GM20431 (cell line): ENCODE measurements at regions not wholly inside any gene's neighbourhood (a gene's known extent, or its start where the extent isn't known, plus 50 kb on each side); places are given as distances from the start of the nearest gene placed in this dataset.

ENCODE experiments used
- in situ Hi-C: fragments of 300-500 bp; cut with MseI, MboI; formaldehyde crosslinking; loops from one replicate; pipeline ENCODE4 v1.15.0; 2020; ENCODE audit warnings: low sequenced_read_pairs; ENCODE audit not compliant: unreplicated experiment

- in situ Hi-C loops: no loop called here
Measured at GRCh38 chr2:37851828-37852584, 73.1 kb upstream of the RMDN2 start.

- in situ Hi-C loops: no loop called here
Measured at GRCh38 chr2:37852585-37853014, 72.5 kb upstream of the RMDN2 start.

GRCh38 chr2:37854676-37855282, 70.3 kb upstream of the RMDN2 start:
- in situ Hi-C loops: no loop called here

DNA sequence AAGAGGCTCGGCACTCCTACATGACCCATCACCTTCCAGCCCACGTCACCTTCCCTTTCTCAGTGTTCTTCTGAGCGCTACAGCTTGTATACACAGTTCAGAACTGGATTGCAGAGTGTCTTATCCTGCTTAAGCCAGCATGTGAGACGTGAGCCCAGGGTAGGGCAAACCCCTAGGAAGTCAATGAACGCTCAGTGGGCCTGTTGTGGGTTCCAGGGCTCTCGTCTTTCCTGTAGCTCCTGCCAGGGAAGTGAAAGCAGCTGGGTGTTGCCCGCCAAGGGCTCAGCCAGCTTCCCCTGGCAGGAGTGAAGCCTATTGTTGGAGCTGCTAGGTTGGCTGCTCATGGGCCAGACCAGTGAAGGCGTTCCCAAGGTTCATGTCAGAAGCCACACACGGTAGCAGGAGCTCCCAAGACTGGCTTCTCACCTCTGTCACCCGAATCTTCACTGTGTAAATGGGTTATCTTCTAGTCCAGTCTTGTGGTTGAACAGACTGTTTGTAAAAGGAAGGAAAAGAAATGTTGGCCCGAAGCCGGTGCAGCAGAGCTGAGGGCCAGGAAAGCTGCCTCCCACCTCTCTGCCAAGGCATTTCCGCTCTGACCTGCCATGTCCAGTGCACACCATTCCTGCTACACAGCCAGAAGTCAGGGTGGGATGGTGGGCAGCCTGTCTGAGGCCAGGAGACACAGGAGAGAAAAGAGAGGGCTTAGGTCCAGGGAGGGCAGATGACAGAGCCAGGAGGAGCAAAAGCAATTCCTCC, 69.6 kb upstream of the RMDN2 start:
- in situ Hi-C loops: no loop called here

DNA sequence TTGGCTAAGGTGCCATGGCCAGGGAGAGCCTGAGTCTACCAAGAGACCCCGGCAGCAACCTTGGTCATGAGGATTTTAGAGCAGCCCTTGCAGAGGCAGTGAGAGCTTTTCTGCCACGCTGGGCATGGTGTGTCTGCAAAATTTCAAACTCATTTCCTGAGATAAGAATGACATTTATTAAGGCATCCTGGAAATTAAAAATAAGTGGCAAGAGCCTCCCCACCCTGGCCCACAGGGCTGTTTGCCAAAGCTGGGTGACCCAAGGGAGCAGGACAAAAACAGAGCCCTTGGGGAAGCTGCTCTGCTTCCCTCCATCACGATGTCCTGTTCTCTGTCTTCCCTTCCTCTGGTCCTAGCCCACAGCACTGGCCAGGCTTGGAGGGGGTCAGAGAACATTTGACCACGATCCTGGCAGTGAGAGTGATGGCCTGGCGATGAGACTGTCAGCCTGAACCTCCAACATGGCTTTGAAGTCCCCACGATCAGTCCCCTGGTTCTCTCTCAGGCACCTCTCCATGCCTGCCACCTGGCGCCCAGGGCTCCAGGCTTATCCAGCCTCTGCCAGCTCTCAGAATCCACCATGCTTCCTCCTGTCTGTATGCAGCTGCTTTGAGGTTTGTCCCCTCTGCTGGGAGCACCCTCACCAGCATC, 68.9 kb upstream of the RMDN2 start:
- in situ Hi-C loops: no loop called here

DNA sequence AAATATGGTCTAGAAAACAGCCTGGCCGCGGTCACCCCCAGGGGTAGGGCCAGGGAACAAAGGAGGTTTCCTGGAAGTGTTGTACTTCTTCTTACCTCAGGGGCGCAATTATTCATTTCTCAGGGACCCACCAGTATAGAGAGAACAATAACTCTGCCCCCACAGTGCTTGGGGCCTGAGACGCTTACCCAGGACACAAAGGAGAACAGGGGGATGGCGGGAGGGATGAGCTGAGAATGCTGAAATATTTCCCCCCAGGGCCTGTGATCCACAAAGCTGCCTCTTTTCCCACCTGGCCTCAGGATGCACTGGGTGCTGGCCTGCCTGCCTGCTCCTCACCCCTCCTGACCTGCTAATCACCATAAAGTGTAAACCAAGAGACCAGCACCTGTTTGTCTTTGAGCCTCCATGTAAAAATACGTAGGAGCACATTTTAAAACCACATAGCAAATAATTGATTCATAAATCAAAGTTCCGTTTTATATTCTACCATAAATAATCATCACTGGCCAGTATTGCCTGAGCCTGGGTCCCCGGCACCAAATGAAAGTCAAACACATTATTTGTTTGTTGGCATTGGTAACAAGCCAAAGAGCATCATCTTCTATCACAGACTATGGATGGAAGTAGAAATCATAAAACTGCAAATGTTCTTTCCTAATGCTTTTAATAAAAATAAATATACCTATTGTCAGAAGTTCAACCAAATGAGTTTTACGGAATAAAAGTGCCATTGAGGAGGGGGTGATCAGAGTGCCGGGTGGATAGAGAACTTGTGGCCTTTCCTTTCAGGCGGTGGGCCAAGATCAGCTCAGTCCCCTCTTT, 67.3 kb upstream of the RMDN2 start:
- in situ Hi-C loops: no loop called here

DNA sequence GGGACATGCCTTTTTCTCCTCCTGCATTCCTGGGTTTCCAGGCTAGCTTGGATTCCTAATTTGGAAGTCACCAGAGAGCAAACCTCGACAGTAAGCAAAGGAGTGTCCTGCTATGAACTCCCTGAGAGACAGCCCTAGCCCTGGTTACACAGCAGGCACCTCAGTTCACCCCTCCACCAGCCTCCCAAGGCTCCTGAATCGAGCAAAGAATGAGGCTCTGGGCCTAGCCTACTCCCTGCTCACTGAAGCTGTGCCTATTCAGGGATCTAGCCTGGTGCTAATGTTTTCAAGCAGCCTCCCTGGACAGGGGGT, 66.7 kb upstream of the RMDN2 start:
- in situ Hi-C loops: no loop called here

- in situ Hi-C loops: no loop called here
Measured at GRCh38 chr2:37858725-37859267, 66.3 kb upstream of the RMDN2 start.

DNA sequence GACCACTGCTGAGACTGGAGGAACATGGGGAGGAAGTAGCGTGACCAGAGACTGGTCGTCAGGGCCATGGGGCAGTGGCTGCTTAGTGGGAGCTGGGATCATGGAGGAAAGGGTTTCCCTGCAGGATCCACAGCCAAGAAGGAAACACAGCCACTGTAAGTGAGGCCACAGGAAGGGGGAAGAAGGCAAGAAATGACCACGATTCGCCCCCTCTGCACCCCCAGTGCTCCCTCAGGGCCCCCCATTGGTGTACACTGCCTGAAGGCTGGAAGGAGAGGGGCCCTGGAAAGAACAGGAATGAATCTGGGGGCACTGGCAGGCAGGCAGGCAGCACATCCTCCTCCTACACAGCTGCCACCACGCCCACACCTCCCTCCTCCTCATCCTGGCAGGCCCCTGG, 62.5 kb upstream of the RMDN2 start:
- in situ Hi-C loops: no loop called here

DNA sequence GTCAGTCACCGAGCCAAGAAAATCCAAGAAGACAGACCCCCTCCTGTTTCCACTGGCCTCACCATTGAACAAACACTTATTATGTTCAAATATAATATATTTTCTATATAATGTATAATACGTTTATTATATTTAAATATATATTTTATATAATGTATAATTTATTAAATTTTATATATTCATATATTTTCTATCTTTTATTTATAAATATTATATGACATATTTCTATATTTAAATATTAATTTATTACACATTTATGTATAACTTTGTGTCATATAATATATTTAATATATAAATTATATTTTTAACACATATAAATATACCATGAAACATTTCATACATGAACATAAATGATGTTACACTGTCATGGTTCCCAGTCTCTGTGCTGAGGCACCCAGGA, 60.9 kb upstream of the RMDN2 start:
- in situ Hi-C loops: no loop called here

DNA sequence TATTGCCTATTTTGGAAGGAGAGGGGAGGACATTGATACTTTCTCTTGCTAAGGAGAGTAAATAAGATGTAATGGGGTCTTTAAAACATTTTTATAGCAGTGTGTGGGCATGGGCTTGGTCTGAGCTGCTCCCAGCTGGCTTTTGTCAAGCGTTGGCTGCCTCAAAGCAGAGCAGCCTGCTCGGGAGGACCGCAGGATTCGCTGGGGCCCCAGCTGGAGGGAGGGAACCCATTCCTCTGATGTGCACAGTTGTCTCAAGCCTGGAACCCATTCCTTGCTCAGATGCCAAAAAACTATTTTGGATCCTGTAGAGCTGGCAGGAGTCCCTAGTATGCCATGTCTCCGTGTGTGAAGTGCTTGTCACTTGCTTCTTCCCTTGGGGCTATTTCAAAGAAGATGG, 59.4 kb upstream of the RMDN2 start:
- in situ Hi-C loops: no loop called here

GRCh38 chr2:37866171-37866934, 58.7 kb upstream of the RMDN2 start:
- in situ Hi-C loops: no loop called here

DNA sequence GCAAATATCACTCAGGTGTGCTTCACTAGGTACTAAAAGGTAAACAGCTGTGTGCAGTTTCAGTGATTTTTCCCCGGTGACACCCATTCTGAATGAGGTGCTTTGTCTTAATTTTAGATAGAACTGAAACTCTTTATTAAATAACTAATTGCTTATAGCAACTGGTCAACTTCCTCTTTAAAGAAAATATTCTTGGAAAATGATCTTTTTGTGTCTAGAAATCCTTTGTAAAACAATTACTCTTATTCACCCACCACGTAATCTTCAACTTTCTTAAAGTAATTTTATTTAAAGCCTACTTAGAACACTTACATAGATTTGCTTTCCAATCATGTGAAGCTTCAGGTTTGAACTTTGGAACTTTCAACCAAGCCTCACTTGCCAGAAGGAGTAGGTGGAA, 57.9 kb upstream of the RMDN2 start:
- in situ Hi-C loops: no loop called here

DNA sequence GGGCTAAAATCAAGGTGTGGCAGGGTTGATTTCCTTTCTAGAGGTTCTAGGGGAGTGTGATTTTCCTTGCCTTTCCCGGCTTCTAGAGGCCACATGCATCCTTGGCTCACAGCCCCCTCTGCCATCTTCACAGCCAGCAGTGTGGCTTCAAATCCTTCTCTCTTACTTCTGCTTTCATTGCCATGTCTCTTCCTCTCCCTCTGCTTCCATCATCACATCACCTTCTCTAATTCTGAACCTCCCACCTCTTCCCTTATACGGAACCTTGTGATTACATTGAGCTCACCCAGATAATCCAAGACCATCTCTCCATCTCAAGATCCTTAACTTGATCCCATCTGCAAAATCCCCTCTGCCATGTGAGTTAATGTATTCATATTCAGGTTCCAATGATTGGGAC, 56.2 kb upstream of the RMDN2 start:
- in situ Hi-C loops: no loop called here

DNA sequence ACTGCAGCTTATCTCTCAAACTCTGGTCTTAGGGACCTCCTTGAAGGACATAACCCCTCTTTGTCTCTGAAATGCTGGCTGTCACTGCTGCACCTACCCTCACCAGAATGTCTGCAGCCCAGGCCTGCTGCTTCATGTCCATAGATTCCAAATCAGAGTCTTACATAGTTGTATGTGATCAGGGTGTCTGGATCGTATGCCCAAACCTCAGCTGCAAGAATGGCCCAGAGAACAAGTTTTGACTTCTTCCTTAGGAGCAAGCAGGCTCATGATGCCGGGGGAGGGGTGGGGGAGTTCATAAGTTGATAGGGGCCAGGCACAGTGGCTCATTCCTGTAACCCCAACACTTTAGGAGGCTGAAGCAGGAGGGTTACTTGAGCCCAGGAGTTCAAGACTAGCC, 55.8 kb upstream of the RMDN2 start:
- in situ Hi-C loops: no loop called here

- in situ Hi-C loops: no loop called here
Measured at GRCh38 chr2:37869771-37870170, 55.3 kb upstream of the RMDN2 start.

DNA sequence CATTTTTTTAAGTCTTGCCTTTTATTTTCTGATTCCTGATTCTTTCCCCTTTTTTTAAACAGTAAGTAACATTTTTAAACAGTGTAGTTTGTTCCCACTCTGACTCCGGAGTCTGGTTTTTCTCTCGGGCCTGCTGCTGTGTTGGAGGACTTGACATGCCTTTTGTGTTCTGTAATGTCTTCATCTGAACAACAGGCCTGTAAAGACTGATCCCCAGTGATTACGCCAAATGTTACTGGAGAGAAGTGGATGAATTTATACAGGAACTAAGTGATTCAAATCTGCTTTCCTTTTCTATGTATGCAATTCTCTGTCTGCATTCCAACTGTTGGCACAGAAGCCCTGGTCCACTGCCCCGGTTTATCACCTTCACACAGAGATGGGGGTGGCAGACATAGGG, 54.3 kb upstream of the RMDN2 start:
- in situ Hi-C loops: no loop called here

DNA sequence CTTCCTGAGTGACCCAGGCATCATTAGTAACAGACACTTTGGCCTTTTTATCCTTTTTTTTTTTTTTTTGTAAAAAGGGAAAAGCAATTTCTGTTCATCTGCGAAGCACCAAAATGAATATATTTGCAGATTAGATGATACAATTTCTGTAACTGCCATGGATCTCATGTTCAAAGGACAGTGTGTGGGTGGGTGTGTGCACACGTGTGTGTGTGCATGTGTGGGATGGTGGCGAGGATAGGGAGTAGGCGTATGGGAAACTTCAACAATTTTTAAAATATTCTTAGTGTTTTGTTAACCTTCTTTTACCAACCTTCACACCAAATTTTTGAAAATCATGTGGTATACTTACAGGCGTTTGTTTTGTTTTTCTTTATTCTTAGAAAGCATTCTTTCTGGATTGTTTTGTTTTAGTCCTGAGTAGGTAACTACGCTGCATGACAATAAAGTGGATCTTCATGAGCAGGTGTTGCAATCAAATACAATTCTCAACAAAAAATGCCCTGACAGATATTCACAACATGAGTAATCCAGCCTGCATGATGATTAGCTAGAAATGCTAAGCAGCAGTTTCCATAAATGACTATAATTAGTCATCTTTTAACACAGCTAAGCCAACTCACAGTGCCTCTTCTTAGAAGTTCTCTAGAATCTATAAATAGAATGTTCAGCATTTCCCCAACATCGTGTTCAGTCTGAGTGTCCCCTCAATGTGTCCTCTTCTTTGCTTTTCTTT, 53.5 kb upstream of the RMDN2 start:
- in situ Hi-C loops: no loop called here
